ENCODE measurements at regions not wholly inside any gene's neighbourhood (a gene's known extent, or its start where the extent isn't known, plus 50 kb on each side); places are given as distances from the start of the nearest gene placed in this dataset.

GRCh38 chr6:145068577-145068976 lies 666.7 kb downstream of the EPM2A start:
- H3K14ac ChIP-seq (ENCODE audit: insufficient read length): no peak overlapping the region
- H4K91ac ChIP-seq (replicated peaks; ENCODE audit: insufficient read length, low read length): no peak overlapping the region
- H2BK12ac ChIP-seq (ENCODE audit: low read depth, low read length): no peak overlapping the region
- no peaks in the 10 kb centered on the region for H3K23me2 ChIP-seq (ENCODE audit: low read depth, low read length)
- H3K79me1 ChIP-seq (ENCODE audit: low read depth, low read length): no peaks in the 10 kb centered on the region
- H2AFZ ChIP-seq (ENCODE audit: low read length): no peak overlapping the region
- no peaks in the 10 kb centered on the region for H3K27me3 ChIP-seq (replicated peaks in 1 of 4; ENCODE audit: control insufficient read depth in 3 of 4, extremely low read depth in 1 of 4, insufficient read depth in 3 of 4, low read length in 3 of 4)
- no peak overlapping the region for H3K4me2 ChIP-seq (ENCODE audit: insufficient read depth in 1 of 2, low read depth in 2 of 2, low read length in 2 of 2)
- no peak overlapping the region for H3K4me3 ChIP-seq (ENCODE audit: extremely low read depth in 1 of 4, insufficient read depth in 2 of 4, low read depth in 3 of 4, low read length in 4 of 4)
- no peaks in the 10 kb centered on the region for H3K79me2 ChIP-seq (ENCODE audit: control insufficient read depth in 1 of 2, insufficient read depth in 2 of 2, low read length in 2 of 2)
- no peak overlapping the region for H2BK5ac ChIP-seq (ENCODE audit: low read depth, low read length)
- no peak overlapping the region for H3K4ac ChIP-seq (replicated peaks; ENCODE audit: insufficient read length, low read depth, low read length)
- H2AK5ac ChIP-seq (ENCODE audit: low read depth, low read length): no peak overlapping the region
- H3K9ac ChIP-seq (replicated peaks in 1 of 4; ENCODE audit: extremely low read depth in 1 of 4, low read depth in 3 of 4, low read length in 3 of 4): no peak overlapping the region
- no peak overlapping the region for H2BK15ac ChIP-seq (ENCODE audit: low read length)
- H2BK20ac ChIP-seq (ENCODE audit: low read length): no peak overlapping the region
- no peak overlapping the region for H3K27ac ChIP-seq (ENCODE audit: low read depth, low read length)
- ChIA-PET POLR2A (ENCODE audit: partially characterized antibody) (no interaction called here), CTCF (ENCODE audit: partially characterized antibody) (no interaction called here)
- no peaks in the 10 kb centered on the region for H3K4me1 ChIP-seq (replicated peaks in 1 of 4; ENCODE audit: control insufficient read depth in 3 of 4, insufficient read depth in 4 of 4, low read length in 3 of 4)
- H4K5ac ChIP-seq (ENCODE audit: insufficient read length, low read depth, low read length): no peak overlapping the region
- H4K8ac ChIP-seq (ENCODE audit: extremely low read depth, insufficient read depth, low read length): no peak overlapping the region
- no peak overlapping the region for H3K23ac ChIP-seq (ENCODE audit: insufficient read length)
- H3K56ac ChIP-seq (replicated peaks; ENCODE audit: insufficient read length, low read depth, low read length): no peak overlapping the region
- no peak overlapping the region for H2BK120ac ChIP-seq (replicated peaks; ENCODE audit: low read depth, low read length)
- H3K36me3 ChIP-seq (ENCODE audit: control insufficient read depth in 2 of 4, insufficient read depth in 4 of 4, low read length in 3 of 4): no peaks in the 10 kb centered on the region
- FAIRE-seq: no peak
- H3K9me3 ChIP-seq (ENCODE audit: insufficient read depth in 2 of 2, low read depth in 1 of 2, low read length in 1 of 2): no peaks in the 10 kb centered on the region
- no peak for DNase-seq (ENCODE audit: low read depth in 1 of 2, low spot score in 2 of 2)
- no peak overlapping the region for H3K18ac ChIP-seq (ENCODE audit: extremely low read depth, low read length)
- H4K20me1 ChIP-seq (replicated peaks in 1 of 2; ENCODE audit: control insufficient read depth in 1 of 2, insufficient read depth in 2 of 2, low read length in 2 of 2): no peaks in the 10 kb centered on the region
- no peak for TF ChIP-seq BRCA1 (IDR thresholded peaks at IDR 0.05; ENCODE audit: low read depth, low read length)
- no peak for TF ChIP-seq SIRT6 (IDR thresholded peaks at IDR 0.05; ENCODE audit: low read length)
- no peak for TF ChIP-seq SP1 (IDR thresholded peaks at IDR 0.05; ENCODE audit: low read depth, low read length)
- TF ChIP-seq CHD1 (IDR thresholded peaks at IDR 0.05; ENCODE audit: low read depth, low read length): no peak
- TF ChIP-seq SIN3A (conservative IDR thresholded peaks at IDR 0.05 in 1 of 2, IDR thresholded peaks at IDR 0.05 in 1 of 2; ENCODE audit: low read depth in 1 of 2, low read length in 2 of 2): no peak
- TF ChIP-seq ATF2 (IDR thresholded peaks at IDR 0.05; ENCODE audit: low read length): no peak
- TF ChIP-seq KDM4A (IDR thresholded peaks at IDR 0.05; ENCODE audit: low read depth, low read length, severe bottlenecking): no peak
- no peak for TF ChIP-seq PHF8 (conservative IDR thresholded peaks at IDR 0.05; ENCODE audit: low read depth, low read length)
- no peak for TF ChIP-seq BACH1 (IDR thresholded peaks at IDR 0.05; ENCODE audit: low read length)
- TF ChIP-seq, protein P1, sequence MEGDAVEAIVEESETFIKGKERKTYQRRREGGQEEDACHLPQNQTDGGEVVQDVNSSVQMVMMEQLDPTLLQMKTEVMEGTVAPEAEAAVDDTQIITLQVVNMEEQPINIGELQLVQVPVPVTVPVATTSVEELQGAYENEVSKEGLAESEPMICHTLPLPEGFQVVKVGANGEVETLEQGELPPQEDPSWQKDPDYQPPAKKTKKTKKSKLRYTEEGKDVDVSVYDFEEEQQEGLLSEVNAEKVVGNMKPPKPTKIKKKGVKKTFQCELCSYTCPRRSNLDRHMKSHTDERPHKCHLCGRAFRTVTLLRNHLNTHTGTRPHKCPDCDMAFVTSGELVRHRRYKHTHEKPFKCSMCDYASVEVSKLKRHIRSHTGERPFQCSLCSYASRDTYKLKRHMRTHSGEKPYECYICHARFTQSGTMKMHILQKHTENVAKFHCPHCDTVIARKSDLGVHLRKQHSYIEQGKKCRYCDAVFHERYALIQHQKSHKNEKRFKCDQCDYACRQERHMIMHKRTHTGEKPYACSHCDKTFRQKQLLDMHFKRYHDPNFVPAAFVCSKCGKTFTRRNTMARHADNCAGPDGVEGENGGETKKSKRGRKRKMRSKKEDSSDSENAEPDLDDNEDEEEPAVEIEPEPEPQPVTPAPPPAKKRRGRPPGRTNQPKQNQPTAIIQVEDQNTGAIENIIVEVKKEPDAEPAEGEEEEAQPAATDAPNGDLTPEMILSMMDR (IDR thresholded peaks at IDR 0.05; ENCODE audit: control extremely low read depth in 1 of 3, insufficient read depth in 1 of 3, low read depth in 1 of 3, low read length in 3 of 3): no peak
- TF ChIP-seq POLR2A (IDR thresholded peaks at IDR 0.05; ENCODE audit: control extremely low read depth in 1 of 2, low read depth in 2 of 2, low read length in 2 of 2): no peak
- TF ChIP-seq RNF2 (IDR thresholded peaks at IDR 0.05; ENCODE audit: borderline replicate concordance, low read depth, low read length, missing control alignments, poor library complexity, severe bottlenecking): no peak

Data from H1 (cell line).